Fibroblast of peridontal ligament (primary cell): ENCODE measurements at regions not wholly inside any gene's neighbourhood (a gene's known extent, or its start where the extent isn't known, plus 50 kb on each side); places are given as distances from the start of the nearest gene placed in this dataset.
"Not testable (repeated sequence)": the region's sequence is repeated elsewhere in the genome, so short reads cannot be mapped to it uniquely, and the experiment has no call there.

ENCODE experiments used
- DNase-seq: peaks from one replicate; pipeline ENCODE4 v3.0.0-alpha.2; 2010; ENCODE audit errors: extremely low read depth

- peak; percentile 54 for DNase-seq
Measured at GRCh38 chr12:5262450-5262849, 169.5 kb upstream of the NTF3 start.

- no peak for DNase-seq
Measured at GRCh38 chr12:5262885-5263284, 169.0 kb upstream of the NTF3 start.

GRCh38 chr12:5264006-5264405, 167.9 kb upstream of the NTF3 start:
- no peak for DNase-seq

GRCh38 chr12:5267603-5268423, 164.1 kb upstream of the NTF3 start:
- DNase-seq = peak; percentile 25

- no peak for DNase-seq
Measured at GRCh38 chr12:5268424-5269210, 163.3 kb upstream of the NTF3 start.

GRCh38 chr12:5269846-5270245, 162.1 kb upstream of the NTF3 start:
- DNase-seq = no peak

- DNase-seq = no peak
Measured at GRCh38 chr12:5272018-5272785, 159.7 kb upstream of the NTF3 start.

- DNase-seq = no peak
Measured at GRCh38 chr12:5273709-5274108, 158.2 kb upstream of the NTF3 start.

- no peak for DNase-seq
Measured at GRCh38 chr12:5276327-5276880, 155.5 kb upstream of the NTF3 start.

GRCh38 chr12:5280086-5280485, 151.8 kb upstream of the NTF3 start:
- no peak for DNase-seq

- DNase-seq = not testable (repeated sequence)
Measured at GRCh38 chr12:5290368-5290767, 141.5 kb upstream of the NTF3 start.

- no peak for DNase-seq
Measured at GRCh38 chr12:5292651-5293050, 139.3 kb upstream of the NTF3 start.

GRCh38 chr12:5293773-5294172, 138.1 kb upstream of the NTF3 start:
- no peak for DNase-seq

- no peak for DNase-seq
Measured at GRCh38 chr12:5294274-5295070, 137.4 kb upstream of the NTF3 start.

GRCh38 chr12:5295151-5295550, 136.8 kb upstream of the NTF3 start:
- no peak for DNase-seq

GRCh38 chr12:5295996-5296395, 135.9 kb upstream of the NTF3 start:
- no peak for DNase-seq

- DNase-seq = no peak
Measured at GRCh38 chr12:5301539-5301938, 130.4 kb upstream of the NTF3 start.

- no peak for DNase-seq
Measured at GRCh38 chr12:5305425-5305824, 126.5 kb upstream of the NTF3 start.

- DNase-seq = no peak
Measured at GRCh38 chr12:5305886-5306545, 125.9 kb upstream of the NTF3 start.

GRCh38 chr12:5307065-5307464, 124.8 kb upstream of the NTF3 start:
- no peak for DNase-seq

- no peak for DNase-seq
Measured at GRCh38 chr12:5308216-5308615, 123.7 kb upstream of the NTF3 start.
